HG02840 (cell line): ENCODE measurements at regions not wholly inside any gene's neighbourhood (a gene's known extent, or its start where the extent isn't known, plus 50 kb on each side); places are given as distances from the start of the nearest gene placed in this dataset.

Experiments used
- ATAC-seq: cut with Tn5 transposase; IDR thresholded peaks from one replicate; pipeline ENCODE4 v1.9.1; 2021; ENCODE audit warnings: mild to moderate bottlenecking, moderate library complexity, moderate number of reproducible peaks; ENCODE audit not compliant: unreplicated experiment, low FRiP score

DNA sequence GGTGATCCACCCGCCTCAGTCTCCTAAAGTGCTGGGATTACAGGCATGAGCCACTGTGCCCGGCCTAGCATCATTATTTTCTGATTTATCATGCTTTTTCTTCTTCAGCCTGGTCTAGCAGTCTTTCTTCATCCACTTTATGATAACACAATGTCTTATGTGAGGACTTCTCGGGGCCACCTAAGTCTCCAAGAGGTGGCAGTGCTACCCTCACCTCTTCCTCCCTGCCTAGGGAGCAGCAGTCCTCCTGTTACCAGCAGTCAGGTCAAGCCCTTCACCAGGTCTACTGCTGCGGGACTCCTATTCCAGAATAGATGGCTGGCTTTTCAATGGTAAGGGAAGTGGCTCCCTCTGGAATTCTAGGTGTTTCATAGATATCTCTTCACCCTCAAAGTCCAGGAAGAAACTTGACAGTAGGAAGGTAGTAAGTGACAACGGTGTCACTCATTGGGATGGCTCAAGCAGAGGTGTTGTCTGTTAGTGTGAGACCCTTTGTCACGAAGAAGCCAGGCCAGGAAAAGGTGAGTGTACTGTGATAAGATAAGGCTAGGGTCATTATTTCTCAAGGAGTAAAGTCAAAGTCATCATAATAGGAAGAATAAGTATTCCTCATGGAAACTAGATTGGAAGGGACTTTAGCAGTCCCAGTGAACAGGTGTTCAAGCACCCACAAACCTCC, 164.0 kb downstream of the KLF5 start:
- no peak for ATAC-seq

DNA sequence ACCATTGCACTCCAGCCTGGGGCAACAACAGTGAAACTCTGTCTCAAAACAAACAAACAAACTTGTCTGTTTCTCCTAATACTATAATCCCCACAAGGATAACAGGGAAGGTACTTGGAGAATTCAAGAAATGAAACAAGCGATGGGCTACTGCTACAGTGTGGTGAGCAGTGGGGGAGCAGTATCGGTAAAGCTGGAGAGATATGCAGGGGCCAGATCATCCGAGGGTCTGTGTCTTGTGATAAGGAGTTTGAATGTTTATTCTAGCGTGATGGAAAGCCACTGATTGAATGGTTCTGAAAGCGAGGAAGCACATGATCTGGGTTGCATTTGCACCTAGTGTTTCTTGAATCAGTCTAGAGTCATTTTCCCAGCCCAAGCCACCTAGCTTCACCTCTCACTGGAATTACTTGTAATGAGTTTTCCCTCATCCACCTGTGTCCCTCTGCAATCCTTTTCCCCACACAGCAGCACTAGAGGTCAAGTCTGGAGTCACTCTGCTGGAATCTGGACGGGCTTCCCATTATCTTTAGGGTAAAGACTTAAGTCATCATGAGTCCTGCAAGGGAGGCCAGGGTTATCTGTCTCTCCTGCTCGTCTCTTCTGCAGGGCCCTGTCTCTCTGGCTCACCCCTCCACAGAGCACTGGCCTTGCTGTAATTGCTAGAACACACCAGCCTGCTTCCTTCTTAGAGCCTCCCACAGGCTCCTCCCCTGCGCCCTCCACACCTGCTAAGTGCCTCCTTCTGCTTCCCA, 162.3 kb downstream of the KLF5 start:
- ATAC-seq: no peak

DNA sequence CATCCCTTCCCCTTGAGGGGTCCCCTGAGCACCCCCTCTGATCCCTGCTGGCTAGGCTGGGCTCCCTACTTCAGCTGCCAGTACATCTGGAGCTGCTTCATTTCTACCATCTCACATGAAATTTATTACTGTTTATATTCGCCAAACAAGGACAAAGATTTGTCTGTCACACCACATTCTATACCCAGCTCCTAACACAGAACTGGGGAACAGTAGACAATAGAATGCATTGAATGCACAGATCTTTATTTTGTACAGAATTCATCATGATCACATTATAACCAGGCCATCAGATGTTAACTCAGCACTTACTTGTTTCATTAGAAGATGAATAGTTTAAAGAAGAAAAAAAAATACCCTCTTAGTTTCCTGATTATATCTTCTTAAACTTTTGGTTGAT, 159.4 kb downstream of the KLF5 start:
- ATAC-seq: no peak

DNA sequence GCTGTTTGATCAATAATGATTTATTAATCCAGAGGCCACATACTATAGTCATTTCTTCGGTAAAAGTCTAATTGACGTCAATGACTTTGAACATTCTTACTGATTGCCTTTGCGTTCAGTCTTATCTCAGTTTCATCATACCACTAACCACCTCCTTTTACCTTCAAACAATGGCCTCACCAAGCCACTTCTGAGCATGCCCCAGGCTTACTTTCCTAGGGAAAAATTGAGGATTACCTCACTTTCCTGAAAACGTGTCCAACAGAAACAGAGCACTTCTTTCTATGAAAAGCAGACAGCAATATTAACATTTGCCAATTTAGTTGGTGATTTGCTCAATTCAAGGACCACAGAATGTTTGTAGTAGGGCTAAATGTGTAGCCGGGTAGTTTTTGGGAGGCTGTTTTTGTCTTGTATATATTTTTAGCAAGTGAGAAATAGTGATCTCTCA, 157.6 kb downstream of the KLF5 start:
- ATAC-seq: no peak

DNA sequence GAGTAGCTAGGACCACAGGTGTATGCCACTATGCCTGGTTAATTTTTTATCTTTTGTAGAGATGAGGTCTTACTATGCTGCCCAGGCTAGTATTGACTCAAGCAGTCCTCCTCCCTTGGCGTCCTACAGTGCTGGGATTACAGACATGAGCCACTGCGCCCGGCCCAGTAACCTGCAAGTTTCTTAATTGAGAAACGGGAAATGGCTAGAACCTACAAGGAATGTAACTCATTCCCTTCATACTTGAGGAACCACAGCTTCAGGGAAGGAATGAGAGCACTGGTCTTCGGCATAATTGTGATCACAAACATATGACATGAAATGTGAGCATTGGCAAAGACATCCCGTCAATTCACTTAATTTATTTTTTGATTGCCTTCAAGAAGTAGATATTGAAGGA, 157.0 kb downstream of the KLF5 start:
- ATAC-seq: no peak

DNA sequence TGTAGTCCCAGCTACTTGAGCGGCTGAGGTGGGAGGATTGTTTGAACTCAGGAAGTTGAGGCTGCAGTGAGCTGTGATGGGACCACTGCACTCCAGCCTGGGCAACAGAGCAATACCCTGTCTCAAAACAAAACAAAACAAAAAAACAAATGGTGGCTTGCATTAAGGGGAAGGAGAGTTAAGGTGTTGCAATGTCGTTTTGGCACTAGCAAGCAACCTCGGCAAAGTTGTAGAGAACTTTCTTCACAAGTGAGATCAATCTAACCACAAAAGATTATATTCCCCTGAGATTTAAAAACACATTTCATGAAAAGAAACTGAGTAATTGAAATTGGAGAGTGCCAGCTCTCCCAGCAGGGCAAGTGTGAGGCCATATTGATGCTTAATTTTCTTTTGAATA, 153.7 kb downstream of the KLF5 start:
- ATAC-seq: no peak

DNA sequence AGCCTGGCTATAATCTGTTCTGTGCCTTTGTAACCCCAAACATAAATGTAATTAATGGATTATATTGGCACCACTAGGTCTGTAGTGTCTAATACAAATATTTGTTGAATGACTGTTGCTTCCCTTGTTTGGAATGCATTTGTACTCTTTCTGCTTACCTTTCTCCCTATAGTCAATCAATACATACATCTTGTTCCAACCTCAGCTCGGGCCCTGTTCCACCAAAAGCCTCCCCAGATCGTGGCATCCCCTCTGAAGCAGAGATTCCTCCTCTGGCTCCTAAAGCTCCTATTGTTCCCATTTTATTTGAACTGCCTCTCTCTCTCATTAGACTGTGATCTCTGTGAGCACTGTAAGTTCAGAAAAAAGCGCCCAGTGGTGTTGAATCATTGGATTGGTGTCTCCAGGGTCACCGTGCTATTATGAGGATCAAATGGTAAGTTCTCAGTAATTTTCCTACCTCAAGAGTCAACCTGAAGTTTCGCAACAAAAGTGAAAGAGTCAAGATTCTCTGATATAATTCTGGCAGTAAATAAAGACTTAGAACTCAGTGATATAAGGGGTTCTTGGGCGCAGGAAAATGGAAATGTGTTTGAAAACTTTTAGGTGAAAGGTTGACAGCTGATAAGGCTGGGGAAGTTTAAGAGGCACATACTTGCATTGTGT, 151.5 kb downstream of the KLF5 start:
- no peak for ATAC-seq

DNA sequence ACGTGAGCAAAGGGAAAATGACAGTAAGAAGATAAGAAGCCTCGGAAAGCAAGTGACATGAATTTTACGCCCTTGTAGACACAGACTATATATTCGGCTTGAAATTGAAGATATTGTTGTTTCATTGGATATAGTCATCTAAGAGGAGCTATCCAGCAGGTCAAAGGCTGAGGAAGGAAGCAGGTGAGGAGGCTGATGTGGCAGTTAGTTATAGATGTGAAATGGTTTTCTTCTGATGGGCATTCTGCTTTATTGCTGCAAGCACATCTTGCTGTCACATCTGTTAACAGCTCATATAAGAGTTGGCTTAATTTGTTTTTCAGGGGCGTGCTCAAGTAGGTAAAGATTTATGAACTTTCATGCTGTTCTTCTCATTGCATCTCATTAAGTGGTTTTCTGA, 146.1 kb downstream of the KLF5 start:
- no peak for ATAC-seq

DNA sequence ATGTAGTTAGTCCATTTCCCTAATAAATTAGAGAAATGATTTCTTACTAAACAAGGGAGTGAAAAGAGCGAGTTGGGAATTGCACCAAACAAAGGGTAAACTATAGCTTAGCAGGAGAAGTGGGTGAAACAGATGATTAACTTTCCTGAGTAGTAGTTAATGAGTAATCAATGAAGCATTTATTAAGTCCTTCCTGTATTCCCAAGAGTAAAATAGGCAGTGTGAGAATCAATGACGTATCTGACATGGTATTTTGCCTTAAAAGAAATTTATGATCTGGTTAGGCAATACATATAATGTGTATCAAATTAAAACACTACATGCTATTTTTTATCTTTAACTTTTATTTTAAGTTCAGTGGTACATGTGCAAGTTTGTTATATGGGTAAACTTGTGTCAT, 142.8 kb downstream of the KLF5 start:
- no peak for ATAC-seq

DNA sequence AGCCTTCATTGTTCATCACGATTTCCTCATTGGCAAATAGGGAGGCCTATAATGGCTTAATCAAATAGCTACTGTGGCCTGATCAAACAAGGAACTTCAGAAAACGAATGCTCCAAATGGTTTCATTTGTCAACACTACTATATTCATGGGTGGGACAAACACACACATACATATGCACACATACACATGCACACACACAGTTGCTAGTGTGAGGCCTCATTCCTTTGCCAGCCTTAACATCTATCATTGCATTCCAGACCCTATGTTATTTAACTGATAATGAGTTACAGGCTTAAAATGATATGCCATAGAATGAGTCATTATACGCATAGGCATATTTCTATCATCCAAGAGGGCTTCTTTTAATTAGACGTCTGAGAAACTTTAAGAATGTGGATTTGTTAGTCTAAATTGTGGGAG, 140.2 kb downstream of the KLF5 start:
- no peak for ATAC-seq

DNA sequence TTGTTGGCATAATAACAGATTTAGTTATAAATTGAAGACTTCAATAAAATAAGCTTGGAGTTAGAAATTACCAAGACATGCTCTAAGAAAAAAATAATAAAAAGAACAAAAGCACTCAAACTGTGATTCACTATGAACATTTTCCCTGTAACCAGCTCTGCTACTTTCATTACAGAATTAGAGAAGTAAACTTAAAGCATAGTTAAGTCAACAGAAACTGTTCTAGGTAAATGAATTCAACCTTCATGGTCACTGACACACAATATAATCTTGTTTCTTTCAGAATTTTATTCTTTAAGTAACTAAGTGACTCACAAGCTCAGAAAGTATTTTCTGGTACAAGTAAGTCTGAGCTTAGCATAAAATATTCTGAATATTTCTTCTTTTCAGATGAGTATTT, 136.3 kb downstream of the KLF5 start:
- no peak for ATAC-seq

DNA sequence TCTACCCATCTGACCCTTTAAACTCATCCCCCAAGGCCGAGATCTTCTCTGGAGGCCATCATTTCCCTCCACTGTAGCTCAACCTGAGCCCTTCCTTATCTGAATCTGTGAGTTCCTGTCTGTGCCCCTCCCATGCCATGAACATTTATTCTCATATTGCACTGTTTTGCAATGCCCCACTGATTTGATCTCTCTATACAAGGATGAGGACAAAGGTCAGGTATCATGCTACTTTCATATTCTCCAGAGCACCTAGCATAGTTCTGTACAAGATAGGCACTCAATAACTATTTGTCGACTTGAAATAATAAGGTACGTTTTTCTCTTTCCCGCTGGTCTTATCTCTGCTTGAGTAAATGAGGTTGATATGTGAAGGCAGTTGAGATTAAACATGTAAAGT, 135.5 kb downstream of the KLF5 start:
- no peak for ATAC-seq

DNA sequence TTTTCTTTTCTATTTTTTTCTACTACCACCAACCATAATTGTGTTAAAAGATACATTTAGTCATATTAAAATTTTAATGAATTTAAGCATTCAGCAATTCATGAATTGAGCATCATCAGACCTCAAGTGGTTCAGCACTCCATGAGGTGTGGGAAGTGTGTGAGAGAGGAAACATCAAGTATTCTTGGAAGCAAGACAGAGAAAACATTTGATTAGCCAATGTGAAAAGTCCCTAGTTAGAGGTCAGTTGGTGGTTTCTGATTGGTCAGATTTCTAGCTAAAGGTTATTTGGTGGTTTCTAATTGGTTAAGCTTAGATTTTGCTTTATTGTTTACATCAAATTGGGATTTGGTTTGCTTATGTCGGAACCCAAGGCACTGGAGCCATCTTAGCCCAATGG, 134.7 kb downstream of the KLF5 start:
- no peak for ATAC-seq

DNA sequence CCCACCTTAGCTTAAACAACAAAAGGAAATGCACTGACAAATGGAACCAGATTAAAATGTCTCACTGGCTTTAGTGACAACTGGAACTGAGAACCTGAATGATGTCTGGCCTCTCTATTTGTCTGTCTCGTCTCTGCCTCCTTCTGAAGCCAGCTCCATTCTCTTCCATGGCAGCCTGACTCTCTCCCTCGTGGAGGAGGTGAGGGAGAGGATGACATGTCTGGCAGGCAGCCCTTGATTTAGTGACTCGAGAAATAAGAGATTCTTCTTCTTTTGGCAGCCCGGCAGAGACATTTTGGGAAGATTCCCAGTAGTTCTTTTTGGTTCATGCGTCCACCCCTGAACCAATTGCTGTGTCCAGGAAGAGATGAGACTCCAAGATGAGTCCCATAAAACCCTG, 131.7 kb downstream of the KLF5 start:
- ATAC-seq: no peak

DNA sequence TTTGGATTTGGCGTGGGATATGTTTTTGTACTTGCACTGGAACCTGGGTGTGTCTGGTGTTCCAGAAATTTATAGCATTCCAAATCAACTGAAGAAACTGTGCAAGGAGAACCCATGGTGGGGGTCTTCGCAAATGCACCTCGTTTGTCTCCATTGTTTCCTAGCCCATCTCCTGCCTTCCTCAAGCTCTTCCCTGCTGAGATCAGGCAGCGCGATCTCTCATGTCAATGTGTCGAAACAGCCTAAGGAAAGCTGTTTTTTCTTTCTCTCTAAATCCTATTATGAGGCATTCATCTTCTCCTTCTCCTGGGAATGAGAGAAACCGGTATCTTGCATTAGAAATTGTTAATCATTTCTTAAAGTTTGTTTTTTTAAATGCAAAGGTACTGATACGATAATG, 131.0 kb downstream of the KLF5 start:
- no peak for ATAC-seq

DNA sequence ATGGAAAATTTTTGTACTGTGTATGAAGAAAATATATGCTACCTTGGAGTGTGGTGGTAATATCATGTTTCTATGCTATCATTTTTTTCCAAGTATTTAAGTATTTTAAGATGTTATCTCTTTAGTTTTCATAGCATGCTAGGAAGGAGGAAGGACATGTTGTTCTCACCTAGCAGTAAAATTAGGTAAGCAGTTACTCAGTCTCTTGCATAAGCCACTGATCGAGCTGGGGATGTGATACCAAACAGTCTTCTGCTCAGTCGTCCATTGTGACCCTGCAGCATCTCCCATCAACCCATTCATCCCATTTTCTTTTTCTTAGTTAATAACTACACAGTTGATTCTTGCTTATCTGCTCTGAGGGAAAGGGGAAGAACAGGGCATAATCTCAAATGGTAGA, 130.6 kb downstream of the KLF5 start:
- ATAC-seq: no peak

DNA sequence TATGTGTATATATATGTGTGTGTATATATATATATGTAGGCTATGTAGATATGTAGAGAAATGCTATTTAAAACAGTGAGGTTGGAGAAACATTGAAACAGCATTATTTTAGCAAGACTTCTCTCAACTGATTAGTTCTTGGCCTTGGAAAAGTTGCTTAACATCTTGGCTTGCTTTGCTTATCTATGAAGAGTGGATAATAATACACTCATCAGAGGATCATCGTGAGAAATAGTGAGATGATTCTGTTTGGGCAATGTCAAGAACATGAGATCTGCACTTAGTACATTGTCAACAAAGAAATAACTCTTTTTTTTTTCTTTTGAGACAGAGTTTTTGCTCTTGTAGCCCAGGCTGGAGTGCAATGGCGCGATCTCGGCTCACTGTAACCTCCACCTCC, 128.3 kb downstream of the KLF5 start:
- no peak for ATAC-seq

DNA sequence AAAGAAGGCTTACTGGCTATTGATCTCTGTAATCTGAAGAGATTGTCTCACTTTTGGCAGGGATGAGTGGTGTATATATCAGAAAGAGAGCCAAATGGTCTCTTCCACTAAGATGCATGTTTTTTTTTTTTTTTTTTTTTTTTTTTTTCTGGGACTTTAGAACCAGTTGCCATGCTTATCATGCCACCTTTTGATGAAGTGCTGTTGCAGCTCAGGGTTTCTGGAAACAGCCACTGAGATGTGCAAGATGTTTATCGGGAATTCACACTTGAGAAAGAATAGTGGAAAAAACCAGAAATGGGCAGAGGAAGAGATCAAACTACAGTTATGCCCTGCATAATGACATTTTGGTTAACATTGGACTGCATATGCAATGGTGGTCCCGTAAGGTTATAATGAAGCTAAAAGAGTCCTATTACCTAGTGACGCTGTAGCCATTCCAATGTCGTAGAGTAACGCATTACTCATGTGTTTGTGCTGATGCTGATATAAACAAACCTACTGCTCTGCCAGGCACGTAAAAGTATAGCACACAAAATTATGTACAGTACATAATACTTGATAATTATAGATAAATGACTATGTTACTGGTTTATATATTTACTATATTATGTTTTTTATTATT, 121.0 kb downstream of the KLF5 start:
- ATAC-seq: no peak

DNA sequence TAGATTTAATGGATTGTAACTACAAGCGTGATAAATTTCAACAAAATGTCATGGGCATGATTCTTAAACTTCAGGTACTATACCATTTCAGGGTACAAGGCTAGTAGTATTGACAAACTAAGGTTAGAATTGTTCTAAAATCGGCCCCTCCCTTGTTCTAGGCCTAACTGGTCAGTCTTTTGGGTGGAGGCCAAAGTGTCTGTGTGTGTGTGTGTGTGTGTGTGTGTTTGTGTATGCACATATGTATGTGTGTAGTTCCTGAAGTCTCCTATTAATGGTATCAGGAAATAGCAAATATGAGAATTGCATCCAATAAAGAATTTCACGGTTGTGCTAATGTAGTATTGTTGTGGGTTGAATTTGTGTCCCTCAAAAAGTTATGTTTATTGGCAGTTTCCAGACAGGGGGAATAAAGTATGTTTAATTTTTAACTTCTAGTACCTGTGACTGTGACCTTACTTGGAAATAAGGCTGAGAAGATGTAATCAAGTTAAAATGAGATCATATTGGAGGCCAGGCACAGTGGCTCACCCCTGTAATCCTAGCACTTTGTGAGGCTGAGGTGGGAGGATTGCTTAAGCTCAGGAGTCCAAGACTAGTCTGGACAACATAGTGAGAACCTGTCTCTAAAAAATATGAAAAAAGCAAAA, 119.2 kb downstream of the KLF5 start:
- no peak for ATAC-seq

DNA sequence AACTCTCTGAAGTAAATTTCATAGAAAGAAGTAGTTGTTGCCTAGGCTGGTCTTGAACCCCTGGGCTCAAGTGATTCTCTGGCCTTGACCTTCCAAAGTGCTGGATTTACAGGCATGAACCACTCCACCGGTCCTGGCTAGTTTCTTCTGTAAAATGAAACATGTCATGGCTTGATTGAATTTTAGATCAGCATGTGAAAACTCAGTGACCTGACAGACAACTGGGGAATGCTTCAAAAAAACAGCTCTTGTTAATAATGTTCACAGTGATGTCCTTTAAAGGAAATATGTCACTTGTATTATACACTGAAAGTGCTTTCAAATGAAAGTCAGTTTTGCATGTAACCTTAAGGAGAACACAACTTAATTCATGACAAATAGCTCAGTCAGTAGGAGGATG, 118.2 kb downstream of the KLF5 start:
- no peak for ATAC-seq

DNA sequence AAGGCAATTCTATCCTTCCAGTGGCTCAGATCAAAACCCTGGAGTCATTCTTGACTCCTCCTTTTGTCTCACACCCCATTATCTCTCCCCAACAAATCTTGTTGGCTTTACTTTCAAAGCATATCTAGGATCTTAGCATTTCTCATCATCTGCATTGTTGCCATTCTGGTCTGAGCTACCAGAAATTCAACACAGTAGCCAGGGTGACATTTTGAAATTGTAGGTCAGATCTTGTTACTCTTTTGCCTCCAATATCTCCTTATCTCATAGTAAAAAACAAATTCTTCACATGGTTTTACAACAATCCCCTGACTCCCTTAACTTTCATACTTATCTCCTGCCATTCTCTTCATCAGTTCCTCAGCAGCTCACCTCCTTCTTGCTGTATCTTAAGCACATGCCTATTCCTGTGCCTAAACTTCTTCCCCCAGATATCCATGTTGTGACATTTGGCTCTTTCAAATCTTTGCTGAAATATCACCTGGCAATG, 115.8 kb downstream of the KLF5 start:
- ATAC-seq: no peak
